Activated CD4-positive, alpha-beta T cell treated with anti-CD3 and anti-CD28 coated beads, Interleukin-2, Interleukin-6, amounts not matched to agents 100 ng/mL and 50 ng/mL, durations not matched to agents 16 hours and 8 hours (primary cell): ENCODE measurements at regions not wholly inside any gene's neighbourhood (a gene's known extent, or its start where the extent isn't known, plus 50 kb on each side); places are given as distances from the start of the nearest gene placed in this dataset.
"Not testable (repeated sequence)": the region's sequence is repeated elsewhere in the genome, so short reads cannot be mapped to it uniquely, and the experiment has no call there.

Experiments
- DNase-seq: peaks from one replicate; pipeline ENCODE4 v3.0.0-alpha.2; 2020

DNA sequence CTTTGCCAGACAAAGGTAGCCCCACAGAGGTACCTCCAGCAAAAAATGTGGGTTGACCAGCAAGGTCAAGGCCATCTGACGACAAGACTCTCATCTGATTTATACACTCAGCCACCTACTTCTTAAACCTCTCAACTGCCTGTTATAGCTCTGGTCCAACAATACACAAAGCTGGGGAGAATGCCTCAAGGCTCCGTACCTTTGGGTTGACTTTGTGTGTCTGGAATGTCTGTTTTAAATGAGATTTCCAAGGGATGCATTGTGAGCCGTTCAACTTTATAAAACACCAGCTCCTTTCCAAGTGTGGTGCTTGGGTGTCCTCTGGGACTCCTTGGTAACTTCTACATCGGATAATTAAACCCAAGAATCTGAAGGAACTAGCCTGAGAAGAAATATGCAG is 167.0 kb upstream of the RPL34 start:
- no peak for DNase-seq

DNA sequence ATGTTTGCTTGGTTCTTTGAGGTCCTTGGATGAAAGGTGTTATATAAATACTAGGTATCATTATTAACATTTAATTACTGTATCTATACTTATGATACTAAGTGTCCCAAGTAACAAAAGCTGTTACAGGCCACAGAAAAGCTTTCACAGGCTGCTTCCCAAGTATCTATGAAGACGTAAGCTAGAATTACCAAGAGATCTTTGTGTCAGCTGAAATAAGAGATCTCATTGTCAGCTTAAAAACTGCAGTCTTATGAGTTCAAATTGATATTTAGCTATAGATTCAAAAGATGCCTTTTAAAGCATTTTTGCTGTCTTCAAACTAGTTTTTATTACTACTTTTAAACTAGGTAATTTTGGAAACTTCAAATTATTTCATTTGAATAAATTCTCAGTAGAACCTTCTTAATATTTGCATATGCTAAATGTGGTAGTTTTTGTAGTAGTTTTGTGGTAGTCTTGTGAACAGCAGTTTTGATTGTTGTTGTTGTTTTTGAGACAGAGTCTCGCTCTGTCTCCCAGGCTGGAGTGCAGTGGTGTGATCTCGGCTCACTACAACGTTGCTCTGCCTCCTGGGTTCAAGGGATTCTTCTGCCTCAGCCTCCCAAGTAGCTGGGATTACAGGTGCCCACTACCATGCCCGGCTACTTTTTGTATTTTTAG is 170.0 kb upstream of the RPL34 start:
- DNase-seq: no peak

DNA sequence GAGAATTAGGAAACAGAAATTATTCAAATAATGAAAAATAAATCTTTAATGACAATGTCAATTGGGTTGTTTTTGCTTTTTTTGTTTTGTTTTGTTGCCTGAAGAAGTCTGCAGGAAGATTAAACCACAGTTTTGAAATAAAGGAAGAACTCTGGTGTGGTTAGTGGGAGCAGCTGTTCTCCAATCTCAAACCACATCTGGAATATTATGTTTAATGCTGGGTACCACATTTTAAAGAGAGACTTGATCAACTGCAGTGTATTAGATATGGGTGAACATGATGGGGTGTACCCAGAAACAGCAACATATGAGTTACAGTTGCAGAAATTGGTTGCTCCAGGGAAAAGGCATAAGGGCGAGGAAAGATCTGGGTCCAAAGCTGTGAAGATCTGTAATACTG is 171.2 kb upstream of the RPL34 start:
- no peak for DNase-seq

DNA sequence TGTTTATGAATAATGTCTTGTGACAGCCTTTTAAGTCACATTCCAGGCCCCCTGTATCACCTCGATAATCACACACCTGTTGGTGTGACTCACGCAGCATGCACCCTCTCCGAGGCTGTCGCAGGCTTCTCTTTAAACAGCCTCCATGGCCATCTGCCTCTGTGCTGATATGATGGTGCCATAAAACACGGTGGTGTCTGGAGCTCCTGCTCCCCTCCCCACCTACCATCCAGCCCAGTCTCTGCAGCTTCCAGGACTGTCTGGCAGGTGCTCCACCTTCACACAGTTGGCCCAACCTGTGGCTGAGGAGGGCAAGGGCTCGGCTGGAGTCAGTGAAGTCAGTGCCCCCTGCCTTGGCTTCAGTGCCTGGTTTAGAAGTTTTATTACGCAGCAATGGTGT is 173.8 kb upstream of the RPL34 start:
- no peak for DNase-seq

DNA sequence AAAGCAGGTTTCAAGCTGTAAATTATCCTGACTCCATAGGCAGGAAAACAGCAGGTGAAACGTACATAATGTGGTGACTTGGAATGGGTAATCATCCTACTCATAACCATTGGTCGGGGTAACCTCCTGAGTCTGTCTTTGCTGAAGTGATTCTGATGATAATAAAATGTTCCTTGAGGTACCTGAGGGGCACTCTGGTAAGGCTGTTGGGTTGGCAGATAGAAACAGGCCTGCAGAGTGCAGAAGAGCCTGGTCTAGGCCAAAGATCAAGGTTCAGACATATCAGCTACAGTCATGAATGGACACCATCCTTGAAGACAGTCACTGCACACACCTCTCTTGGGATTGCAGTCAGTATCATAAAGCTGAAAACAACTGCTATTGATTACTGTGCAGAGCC is 174.7 kb upstream of the RPL34 start:
- DNase-seq: no peak

DNA sequence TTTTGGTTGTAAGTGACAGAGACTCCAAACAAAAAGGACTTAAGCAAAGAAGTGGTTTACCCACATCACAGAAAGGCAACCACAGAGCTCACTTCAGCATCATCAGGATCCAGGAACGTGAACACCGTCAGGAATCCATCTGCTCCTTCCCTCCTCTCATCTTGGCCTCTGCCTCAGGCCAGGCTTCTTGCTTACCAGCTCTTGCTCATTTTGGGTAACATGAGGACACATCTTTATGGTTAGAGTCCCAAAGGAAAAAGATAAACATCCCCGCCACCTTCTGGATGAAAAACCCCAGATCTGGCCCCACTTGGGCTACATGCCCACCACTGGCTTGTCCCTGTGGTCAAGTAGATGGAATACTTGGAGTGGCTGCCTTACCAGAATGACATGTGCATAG is 176.8 kb upstream of the RPL34 start:
- no peak for DNase-seq

DNA sequence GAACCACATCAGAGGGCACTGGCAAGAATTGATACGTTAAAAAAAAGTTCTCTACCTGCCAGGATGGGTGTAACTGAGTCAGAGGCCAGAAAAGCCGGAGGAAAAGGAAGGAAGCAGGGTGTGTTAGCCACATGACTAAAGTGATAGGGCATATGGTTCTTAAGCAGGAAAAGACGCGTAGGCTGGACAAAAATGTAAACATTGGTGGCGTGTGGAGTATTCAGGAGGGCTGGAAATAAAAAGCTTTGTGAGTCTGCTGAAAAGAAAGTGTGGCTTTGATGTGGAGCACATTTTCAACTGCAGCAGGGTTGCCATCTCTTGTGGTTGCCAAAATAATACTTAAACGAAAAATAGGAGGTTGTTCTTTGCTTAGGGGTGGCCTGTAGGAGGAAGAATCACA is 186.5 kb upstream of the RPL34 start:
- peak; percentile 44 for DNase-seq

DNA sequence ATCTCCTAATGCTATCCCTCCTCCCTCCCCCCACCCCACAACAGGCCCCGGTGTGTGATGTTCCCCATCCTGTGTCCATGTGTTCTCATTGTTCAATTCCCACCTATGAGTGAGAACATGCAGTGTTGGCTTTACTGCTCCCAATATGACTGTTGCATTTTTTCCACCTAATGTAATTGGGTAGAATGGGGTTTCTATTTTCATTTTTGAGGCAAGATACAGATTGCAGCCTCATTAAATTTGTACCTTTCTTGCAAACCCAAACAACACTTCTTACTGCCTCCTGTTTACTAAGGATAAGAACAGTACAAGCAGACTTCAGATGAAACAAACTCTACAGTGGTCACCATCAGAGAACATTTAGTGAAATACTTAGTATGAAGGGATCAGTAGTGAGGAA is 187.0 kb upstream of the RPL34 start:
- DNase-seq: peak; percentile 10

DNA sequence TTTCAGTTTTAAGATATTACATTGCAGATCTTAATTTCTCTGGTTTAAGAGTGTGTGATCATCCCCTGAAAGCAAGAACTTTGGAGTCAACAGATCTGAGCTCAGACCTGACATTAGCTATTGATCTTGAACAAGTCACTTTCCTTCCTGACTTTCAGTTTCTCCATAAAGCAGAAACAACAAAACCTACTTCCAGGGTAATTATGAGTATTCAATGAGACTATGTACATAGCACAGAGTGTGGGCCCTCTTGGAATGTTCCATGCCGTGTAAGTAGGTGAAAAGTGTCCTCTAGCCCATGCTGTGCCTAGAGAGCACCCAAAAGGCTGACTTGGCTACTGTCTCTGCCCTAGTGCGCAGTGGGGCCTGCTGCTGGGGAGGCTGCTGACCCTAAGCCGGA is 188.0 kb upstream of the RPL34 start:
- peak; percentile 6 for DNase-seq

DNA sequence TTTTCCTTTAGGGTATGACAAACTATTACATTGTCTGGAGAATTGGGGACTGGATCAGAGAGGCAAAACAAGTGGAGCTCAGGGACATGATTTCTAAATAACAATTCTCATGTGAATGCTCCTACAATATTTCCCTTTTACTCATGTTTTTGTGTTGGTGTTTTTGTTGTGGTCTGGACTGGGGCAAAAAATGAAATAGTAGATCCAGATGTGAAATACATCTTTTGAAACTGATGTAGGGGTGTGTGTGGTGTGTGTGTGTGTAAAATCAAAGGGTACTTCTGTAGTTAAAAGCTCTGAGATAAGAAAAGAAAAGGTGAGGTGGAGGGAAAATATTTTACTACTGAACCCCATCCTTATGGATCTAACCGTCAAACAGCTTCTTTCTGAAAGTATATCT is 188.4 kb upstream of the RPL34 start:
- peak; percentile 15 for DNase-seq

DNA sequence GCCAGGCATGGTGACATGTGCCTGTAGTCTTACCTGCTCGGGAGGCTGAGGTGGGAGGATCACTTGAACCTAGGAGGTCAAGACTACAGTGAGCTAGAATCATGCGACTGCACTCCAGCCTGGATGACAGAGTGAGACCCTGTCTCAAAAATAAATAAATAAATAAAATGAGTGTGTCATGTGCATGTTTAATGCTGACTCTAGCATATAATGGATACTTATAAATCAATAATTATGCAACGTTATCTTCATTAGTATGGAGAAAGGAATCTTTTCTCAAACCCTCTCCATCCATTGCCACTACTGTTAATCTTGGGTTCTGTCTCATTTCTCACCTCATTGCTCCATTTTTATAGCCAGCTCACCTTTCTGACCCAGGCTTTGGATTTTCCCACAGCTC is 189.5 kb upstream of the RPL34 start:
- DNase-seq: no peak

DNA sequence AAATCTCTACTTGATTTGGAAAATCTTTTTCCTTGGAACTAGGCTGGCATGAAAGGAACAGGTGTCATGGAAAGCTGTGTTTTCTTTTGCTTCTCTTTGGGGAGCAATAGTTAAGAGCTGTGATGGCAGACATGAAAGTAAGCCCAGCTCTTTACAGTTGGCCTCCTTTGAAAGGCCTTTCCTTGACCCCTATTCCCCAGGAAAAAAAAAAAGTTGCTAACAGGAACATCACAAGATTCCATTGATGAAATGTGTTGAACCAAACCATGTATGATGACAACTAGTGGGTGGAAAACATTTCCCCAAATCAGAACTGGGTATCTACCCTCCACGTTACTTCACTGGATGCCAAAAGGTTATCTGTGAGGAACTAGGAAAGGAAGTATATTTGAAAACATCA is 190.7 kb upstream of the RPL34 start:
- DNase-seq: no peak

DNA sequence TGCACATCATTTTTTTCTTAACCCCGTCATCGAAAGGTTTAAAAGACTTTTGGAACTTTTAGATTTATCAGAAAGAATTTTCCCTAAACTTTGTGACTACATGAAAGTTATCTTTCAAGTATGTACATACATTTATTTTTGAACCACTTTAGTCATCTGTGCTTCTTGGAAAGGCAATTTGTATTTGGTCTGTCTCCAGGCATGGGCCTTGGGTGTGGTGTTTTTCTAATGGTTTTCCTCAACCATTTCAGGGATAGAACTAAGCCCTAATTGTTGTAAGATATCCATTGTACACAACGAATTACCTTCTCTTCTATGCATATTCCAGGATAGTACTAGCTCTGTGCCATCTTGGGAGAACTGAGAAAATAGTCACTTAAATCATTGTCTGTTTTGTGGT is 191.5 kb upstream of the RPL34 start:
- no peak for DNase-seq

DNA sequence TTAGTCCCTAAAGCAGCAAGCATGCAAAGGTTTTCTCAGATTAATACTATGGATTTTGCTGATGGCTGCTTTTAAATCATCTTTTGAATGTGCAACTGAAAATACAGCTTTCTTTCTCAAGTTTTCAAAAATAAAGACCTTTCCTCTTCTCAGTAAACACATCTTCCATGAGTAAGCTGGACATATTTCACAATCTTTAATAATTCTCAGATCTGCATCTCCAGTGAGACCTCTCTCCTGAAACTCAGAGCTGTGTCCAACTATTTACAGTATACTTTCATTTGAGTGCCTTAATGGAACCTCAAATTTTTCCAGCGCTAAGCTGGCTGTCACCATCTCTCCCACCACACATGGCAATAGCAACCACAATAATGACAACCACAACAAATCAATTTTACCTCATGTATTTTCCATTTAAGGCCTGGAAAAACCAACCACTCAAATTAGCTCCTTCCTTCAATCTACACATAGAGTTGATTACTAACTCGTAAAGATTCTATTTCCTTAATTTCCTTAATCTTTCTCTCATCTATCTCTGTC is 192.4 kb upstream of the RPL34 start:
- DNase-seq: no peak

DNA sequence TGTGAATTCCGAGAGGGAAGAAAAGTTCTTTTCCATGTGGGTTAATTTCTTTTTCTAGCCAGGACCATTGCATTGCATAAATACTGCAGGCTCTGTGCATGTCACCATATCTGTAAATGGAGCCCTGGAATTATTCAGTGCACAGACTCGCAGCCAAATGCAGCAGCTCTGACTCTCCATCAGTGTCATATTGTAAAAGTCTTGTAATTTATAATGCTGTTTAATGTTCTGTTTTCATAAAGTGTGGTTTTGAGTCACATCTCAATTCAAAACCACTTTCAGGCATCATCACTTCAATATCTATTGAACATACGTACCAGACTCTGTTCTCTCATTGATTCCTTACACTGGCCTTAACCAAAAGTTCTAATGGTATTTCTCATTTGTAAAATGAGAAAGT is 193.9 kb upstream of the RPL34 start:
- peak; percentile 49 for DNase-seq

DNA sequence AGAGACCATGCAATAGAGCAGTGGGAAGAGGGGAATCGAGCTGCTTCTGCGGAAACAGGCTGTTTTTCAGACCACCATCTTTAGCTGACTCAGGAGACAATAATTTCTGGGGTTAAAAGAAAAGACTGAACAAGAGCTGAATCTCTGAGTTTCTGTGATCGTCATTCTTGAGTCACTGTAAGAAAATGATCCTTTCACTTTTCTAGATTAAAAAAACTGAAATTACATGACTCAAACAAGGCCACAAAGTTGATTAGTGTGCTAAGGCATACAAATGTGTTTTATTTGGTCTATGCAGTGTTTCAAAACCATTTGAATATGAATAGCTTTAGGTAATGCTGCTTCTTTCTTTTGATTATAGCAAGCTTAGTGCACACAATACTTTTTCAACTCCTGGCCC is 194.4 kb upstream of the RPL34 start:
- DNase-seq: peak; percentile 39

DNA sequence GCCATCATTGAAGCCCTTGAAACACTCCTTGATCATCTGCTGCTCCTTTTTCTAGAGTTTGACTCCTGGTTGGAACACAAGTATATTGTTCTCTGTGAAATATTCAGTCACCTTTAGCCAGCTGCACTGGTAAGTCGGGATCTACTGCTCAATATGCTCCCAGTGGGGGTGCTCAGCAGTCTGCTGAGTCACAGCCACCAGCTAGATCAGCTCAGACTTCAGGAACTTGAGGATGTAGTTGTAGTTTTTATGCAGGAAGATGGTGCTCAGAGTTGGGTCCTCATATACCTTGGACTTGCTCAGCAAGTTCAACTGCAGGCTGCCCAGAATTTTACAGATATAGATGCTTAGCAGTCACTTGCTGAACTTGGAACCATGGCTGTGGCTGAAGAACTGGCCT is 202.5 kb upstream of the RPL34 start:
- DNase-seq: no peak

DNA sequence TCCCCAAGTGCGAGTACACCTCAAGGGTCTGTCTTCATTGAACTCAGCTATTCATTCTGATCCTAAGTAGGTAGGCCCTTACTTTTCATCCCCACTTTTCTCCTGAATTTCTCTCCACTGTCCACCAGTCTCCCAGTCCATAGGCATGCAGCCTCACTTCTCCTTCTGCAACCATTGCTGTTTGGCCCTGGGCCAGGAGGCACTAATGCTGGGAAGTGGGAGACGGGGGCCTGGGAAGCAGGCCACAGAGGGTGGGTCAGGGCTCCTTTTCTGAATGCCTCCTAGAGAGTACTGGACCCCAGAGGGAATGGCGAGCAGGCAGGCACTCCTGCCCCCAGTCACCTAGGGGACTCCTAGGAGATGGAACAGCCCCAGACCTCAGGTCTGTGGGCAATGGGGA is 203.5 kb upstream of the RPL34 start:
- DNase-seq: no peak

DNA sequence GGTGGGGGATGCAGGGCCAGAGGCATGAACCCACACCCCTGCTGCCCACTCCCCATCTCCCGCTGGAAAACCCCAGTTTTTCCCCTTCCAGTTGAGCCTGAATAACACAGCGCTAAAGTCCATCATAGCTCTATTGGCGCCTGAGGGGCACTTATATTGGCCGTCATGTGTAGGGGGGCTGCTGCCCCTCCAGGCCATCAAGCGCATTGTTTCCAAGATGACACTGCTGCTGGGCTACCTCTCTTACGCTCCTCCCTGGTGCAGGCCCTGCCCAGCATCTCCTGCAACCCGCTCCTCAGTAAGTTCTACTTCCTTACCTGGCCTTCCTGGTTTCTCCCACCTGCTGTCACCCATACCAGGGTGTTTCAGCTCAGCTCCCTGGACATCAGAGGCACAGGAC is 205.0 kb upstream of the RPL34 start:
- DNase-seq: no peak

DNA sequence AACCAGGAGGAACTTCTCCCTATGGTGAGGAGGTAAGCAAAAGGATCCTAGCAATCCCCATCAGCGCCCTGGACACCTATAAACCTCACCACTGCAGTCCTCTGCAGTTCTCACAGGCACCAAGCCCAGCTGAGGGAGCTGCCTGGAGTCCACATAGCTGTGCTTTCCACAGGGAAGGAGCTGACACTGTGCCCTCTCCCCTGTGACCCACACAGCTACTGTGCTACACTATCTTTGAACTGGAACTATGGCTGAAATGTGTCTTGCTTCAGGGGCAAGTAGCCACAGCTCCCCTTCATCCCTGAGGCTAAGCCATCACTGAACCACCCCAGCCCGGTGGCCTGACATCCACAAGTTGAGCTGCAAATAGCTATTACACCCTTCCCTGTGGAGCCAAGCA is 208.5 kb upstream of the RPL34 start:
- DNase-seq: no peak

DNA sequence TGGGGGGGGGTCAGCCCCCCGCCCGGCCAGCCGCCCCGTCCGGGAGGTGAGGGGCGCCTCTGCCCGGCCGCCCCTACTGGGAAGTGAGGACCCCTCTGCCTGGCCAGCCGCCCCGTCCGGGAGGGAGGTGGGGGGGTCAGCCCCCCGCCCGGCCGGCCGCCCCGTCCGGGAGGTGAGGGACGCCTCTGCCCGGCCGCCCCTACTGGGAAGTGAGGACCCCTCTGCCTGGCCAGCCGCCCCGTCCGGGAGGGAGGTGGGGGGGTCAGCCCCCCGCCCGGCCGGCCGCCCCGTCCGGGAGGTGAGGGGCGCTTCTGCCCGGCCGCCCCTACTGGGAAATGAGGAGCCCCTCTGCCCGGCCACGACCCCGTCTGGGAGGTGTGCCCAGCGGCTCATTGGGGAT is 210.7 kb upstream of the RPL34 start:
- DNase-seq: not testable (repeated sequence)

DNA sequence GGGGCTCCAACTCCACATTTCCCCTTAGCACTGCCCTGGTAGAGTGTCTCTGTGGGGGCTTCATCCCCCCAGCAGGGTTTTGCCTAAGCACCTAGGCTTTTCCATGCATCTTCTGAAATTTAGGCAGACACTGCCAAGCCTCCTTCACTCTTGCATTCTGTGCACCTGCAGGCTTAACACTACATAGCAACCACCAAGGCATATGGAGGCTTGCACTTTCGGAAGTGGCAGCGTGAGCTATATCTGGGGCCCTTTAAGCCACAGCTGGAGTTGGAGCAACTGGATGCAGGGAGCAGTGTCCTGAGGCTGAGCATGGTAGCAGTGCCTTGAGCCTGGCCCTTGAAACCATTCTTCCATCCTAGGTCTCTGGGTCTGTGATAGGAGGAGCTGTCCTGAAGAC is 214.8 kb upstream of the RPL34 start:
- no peak for DNase-seq

DNA sequence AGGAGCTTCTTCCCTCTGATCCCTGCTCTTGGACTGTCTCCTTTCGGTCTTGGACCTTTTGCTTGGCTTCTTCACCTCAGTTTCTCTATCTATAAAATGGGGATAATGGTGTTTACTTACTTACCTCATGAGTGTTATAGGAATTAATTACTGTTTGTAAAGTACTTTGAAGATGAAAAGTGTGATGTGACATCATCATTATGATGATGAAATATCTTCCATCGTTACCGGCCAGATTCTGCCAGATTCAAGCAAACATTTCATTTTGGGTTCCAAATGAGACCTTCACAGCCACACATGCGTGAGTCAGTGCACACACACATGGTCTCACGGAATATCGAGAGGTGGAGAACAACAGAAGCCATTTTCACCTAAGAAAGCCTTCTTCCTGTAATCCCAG is 220.1 kb upstream of the RPL34 start:
- no peak for DNase-seq

DNA sequence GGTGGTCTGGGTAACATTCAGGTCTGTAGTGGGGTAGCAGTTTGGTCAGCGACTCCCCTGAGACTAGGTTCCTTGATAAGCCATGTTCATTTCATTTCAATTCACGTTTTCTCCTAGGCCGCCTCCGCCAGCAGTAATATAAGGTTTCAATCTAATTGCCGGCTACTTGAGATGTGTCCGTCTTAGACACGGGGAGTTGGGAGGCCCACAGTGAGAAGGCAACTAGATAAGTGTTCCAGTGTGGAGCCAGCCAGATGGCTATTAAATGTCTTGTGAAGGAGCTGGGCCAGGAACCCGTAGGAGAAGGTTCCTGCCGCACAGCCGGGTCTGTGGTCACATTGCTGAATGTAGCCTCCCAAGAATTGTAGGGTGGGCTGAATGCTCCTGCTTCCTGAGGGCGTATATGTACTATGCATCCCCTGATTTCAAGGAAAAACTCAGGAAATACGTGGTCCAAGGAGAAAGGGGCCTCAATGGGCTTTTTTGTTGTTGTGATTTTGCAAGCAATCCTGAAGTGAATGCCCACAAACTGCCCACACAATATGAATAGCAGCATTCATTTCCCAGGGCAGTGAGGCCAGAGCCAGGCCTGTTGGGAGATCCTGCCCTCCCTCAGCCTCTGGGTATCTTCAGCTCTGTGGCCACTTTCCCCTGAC is 220.6 kb upstream of the RPL34 start:
- no peak for DNase-seq

DNA sequence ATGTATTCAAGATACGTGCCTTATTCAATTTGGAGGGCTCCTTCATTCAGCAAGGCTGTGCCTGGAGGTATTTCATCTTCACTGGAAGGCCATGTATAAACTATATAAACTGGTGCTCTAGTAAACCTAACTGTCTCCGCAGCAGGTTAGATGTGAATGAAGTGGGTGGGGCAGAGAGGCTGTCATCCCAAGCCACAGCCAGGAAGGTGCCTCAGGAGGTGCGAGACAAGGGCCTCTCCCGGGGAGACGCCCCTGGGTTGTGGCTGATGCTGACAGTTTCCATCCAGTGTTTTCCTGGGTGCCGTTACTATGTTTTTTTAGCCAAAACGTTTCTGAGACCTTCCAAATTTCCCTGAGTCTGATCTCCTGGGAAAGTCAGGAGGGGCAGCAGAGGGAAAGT is 221.5 kb upstream of the RPL34 start:
- DNase-seq: no peak
